ENCODE measurements at regions not wholly inside any gene's neighbourhood (a gene's known extent, or its start where the extent isn't known, plus 50 kb on each side); places are given as distances from the start of the nearest gene placed in this dataset.

DNA sequence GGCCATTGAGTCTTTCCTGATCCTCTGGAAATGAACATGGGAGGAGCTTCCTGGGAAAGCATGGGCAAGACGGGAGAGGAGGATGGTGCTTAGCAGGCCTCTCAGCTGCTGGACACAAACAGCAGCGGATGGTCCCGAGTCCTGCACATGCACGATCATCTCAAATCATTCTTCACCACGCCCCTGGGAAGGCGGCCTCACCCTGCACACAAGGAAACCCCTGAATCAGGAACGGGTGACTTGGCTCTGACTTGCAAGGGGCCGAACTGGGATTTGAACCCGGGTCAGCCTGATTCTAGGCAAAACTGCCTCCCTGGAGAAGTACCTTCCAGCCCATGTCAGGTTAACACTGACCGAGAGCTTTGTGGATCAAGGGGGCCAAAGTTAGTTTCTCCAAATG is 134.8 kb upstream of the WNT4 start:
- TF ChIP-seq EZH2 (IDR thresholded peaks at IDR 0.05) (no peak), POLR2AphosphoS5 (IDR thresholded peaks at IDR 0.05; ENCODE audit: borderline replicate concordance, low read depth, low read length) (no peak), FOXP2 (optimal IDR thresholded peaks at IDR 0.05; ENCODE audit: control extremely low read depth, extremely low read length, insufficient read depth) (no peak)
